ENCODE measurements at regions not wholly inside any gene's neighbourhood (a gene's known extent, or its start where the extent isn't known, plus 50 kb on each side); places are given as distances from the start of the nearest gene placed in this dataset.

GRCh38 chr1:98316286-98316905 is 345.1 kb upstream of the SNX7 start:
- DNase-seq = no peak
- 72 to 77% methylated on average over 2 of the region's 2 CpGs for WGBS, 2 donors
- no peak for TF ChIP-seq POLR2A (IDR thresholded peaks at IDR 0.05)
- TF ChIP-seq, protein P1, sequence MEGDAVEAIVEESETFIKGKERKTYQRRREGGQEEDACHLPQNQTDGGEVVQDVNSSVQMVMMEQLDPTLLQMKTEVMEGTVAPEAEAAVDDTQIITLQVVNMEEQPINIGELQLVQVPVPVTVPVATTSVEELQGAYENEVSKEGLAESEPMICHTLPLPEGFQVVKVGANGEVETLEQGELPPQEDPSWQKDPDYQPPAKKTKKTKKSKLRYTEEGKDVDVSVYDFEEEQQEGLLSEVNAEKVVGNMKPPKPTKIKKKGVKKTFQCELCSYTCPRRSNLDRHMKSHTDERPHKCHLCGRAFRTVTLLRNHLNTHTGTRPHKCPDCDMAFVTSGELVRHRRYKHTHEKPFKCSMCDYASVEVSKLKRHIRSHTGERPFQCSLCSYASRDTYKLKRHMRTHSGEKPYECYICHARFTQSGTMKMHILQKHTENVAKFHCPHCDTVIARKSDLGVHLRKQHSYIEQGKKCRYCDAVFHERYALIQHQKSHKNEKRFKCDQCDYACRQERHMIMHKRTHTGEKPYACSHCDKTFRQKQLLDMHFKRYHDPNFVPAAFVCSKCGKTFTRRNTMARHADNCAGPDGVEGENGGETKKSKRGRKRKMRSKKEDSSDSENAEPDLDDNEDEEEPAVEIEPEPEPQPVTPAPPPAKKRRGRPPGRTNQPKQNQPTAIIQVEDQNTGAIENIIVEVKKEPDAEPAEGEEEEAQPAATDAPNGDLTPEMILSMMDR (IDR thresholded peaks at IDR 0.05) = no peak
- H3K27me3 ChIP-seq = no peaks in the 10 kb centered on the region
- no peaks in the 10 kb centered on the region for H3K9me3 ChIP-seq
- H3K27ac ChIP-seq = no peak overlapping the region
- intact Hi-C loops (cut with DNase I; ENCODE audit: low total_unique reads) = no loop called here
- H3K36me3 ChIP-seq (ENCODE audit: low read depth, missing control alignments) = no peaks in the 10 kb centered on the region
- H3K4me1 ChIP-seq = no peaks in the 10 kb centered on the region
- H3K4me3 ChIP-seq = no peak overlapping the region

GRCh38 chr1:98315309-98315708 is 346.2 kb upstream of the SNX7 start:
- WGBS, 2 donors = 46 to 52% methylated on average over 1 of the region's 1 CpG
- Histone ChIP-seq H3K27me3 (no peaks in the 10 kb centered on the region), H3K4me1 (no peaks in the 10 kb centered on the region), H3K27ac (no peak overlapping the region), H3K36me3 (ENCODE audit: low read depth, missing control alignments) (no peaks in the 10 kb centered on the region), H3K9me3 (no peaks in the 10 kb centered on the region), H3K4me3 (no peak overlapping the region)
- intact Hi-C loops (cut with DNase I; ENCODE audit: low total_unique reads) = no loop called here
- DNase-seq = no peak
- TF ChIP-seq, protein P1 (IDR thresholded peaks at IDR 0.05) = no peak
- TF ChIP-seq POLR2A (IDR thresholded peaks at IDR 0.05) = no peak

DNA sequence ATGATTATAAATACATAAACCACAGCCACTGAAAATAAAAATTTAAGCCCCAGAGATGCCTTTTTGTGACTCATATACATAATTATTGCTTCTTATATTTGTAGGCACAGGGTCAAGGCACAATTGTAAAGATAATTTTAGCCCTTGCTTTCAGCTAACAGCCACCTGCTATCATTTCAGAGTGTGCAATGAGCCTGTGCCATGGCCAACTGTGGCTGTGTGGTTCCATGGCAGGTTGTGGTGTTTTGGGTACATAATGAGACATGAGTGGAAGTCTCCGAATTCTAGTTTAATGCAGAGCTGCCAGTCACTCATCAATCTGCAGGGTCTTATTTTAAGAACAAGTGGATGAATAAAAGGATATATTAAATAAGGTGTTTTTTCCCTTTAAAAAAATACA is 346.9 kb upstream of the SNX7 start:
- intact Hi-C loops (cut with DNase I; ENCODE audit: low total_unique reads) = no loop called here
- Histone ChIP-seq H3K4me1 (no peaks in the 10 kb centered on the region), H3K27ac (no peak overlapping the region), H3K9me3 (no peaks in the 10 kb centered on the region), H3K4me3 (no peak overlapping the region), H3K36me3 (ENCODE audit: low read depth, missing control alignments) (no peaks in the 10 kb centered on the region), H3K27me3 (no peaks in the 10 kb centered on the region)
- WGBS, 2 donors = 88 to 95% methylated on average over 1 of the region's 1 CpG
- no peak for DNase-seq
- no peak for TF ChIP-seq POLR2A (IDR thresholded peaks at IDR 0.05)
- TF ChIP-seq, protein P1 (IDR thresholded peaks at IDR 0.05) = no peak

GRCh38 chr1:98306517-98307089 is 354.9 kb upstream of the SNX7 start:
- TF ChIP-seq, protein P1 (IDR thresholded peaks at IDR 0.05) = no peak
- TF ChIP-seq POLR2A (IDR thresholded peaks at IDR 0.05) = no peak
- Histone ChIP-seq H3K9me3 (no peaks in the 10 kb centered on the region), H3K36me3 (ENCODE audit: low read depth, missing control alignments) (no peaks in the 10 kb centered on the region), H3K4me3 (no peak overlapping the region), H3K4me1 (no peaks in the 10 kb centered on the region), H3K27ac (no peak overlapping the region), H3K27me3 (no peaks in the 10 kb centered on the region)
- intact Hi-C loops (cut with DNase I; ENCODE audit: low total_unique reads) = no loop called here
- DNase-seq = no peak

- no peak for TF ChIP-seq POLR2A (IDR thresholded peaks at IDR 0.05)
- TF ChIP-seq, protein P1 (IDR thresholded peaks at IDR 0.05) = no peak
- no peaks in the 10 kb centered on the region for H3K27me3 ChIP-seq
- no peak overlapping the region for H3K27ac ChIP-seq
- no peaks in the 10 kb centered on the region for H3K4me1 ChIP-seq
- H3K9me3 ChIP-seq = no peaks in the 10 kb centered on the region
- intact Hi-C loops (cut with DNase I; ENCODE audit: low total_unique reads) = no loop called here
- no peak for DNase-seq
- 64 to 66% methylated on average over 2 of the region's 2 CpGs for WGBS, 2 donors
- no peaks in the 10 kb centered on the region for H3K36me3 ChIP-seq (ENCODE audit: low read depth, missing control alignments)
- no peak overlapping the region for H3K4me3 ChIP-seq
Observed at GRCh38 chr1:98305362-98305761, 356.2 kb upstream of the SNX7 start.
